ENCODE measurements at regions not wholly inside any gene's neighbourhood (a gene's known extent, or its start where the extent isn't known, plus 50 kb on each side); places are given as distances from the start of the nearest gene placed in this dataset.

DNA sequence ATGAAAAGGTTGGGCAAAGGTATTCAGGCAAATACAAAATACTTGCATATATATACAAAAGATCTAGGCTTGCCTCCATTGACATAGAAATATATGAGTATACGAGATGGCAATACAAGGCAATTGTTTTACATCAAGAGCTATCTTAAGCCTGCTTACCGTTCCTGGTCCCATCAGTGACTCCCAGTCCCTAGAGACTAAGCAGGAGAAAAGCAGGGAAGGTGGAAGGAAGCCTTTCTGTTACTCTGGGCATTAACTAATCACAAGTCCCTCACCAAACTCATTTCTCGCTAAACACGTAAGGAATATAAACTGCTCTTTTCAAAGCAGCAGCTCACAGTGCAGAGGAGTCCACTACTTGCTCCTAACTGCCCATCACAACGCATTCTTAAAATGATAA is 125.2 kb downstream of the ZNF608 start:
- TF ChIP-seq, protein P1, sequence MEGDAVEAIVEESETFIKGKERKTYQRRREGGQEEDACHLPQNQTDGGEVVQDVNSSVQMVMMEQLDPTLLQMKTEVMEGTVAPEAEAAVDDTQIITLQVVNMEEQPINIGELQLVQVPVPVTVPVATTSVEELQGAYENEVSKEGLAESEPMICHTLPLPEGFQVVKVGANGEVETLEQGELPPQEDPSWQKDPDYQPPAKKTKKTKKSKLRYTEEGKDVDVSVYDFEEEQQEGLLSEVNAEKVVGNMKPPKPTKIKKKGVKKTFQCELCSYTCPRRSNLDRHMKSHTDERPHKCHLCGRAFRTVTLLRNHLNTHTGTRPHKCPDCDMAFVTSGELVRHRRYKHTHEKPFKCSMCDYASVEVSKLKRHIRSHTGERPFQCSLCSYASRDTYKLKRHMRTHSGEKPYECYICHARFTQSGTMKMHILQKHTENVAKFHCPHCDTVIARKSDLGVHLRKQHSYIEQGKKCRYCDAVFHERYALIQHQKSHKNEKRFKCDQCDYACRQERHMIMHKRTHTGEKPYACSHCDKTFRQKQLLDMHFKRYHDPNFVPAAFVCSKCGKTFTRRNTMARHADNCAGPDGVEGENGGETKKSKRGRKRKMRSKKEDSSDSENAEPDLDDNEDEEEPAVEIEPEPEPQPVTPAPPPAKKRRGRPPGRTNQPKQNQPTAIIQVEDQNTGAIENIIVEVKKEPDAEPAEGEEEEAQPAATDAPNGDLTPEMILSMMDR (IDR thresholded peaks at IDR 0.05; ENCODE audit: unreplicated experiment): no peak
- intact Hi-C loops (cut with micrococcal nuclease; ENCODE audit: unreplicated experiment): no loop called here
- no peaks in the 10 kb centered on the region for H3K9me3 Mint-ChIP-seq (ENCODE audit: low read depth, unreplicated experiment)
- no peaks in the 10 kb centered on the region for H3K36me3 Mint-ChIP-seq (ENCODE audit: insufficient read depth, unreplicated experiment)
- no TSS peak for BruUV-seq (replicated peaks)
- no peaks in the 10 kb centered on the region for H3K4me1 Mint-ChIP-seq (ENCODE audit: low read depth, unreplicated experiment)
- CTCF ChIA-PET: no interaction called here
- no peak overlapping the region for H3K27ac Mint-ChIP-seq (ENCODE audit: unreplicated experiment)
- H3K27me3 Mint-ChIP-seq (ENCODE audit: unreplicated experiment): no peaks in the 10 kb centered on the region
- DNase-seq: no peak
- no peak overlapping the region for H3K4me3 Mint-ChIP-seq (ENCODE audit: low read depth, unreplicated experiment)

DNA sequence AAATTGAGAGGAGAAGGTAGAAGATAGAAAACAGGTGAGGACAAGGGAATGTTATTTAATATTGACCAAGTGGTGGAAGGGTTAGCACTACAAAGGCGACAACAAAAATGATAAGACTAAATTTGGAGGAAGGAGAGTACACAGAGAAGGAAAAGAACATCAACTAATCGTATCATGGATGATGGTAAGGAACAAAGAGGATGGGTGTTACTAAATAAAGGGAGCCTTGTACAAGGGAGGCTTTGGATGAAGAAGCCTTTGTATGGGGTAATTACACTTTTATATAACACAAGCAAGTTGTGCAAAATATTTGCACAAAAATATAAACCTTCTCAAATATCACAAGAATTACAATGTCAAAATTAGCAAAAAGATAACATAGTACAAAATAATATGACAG is 125.7 kb downstream of the ZNF608 start:
- H3K27me3 Mint-ChIP-seq (ENCODE audit: unreplicated experiment): no peaks in the 10 kb centered on the region
- H3K4me3 Mint-ChIP-seq (ENCODE audit: low read depth, unreplicated experiment): no peak overlapping the region
- DNase-seq: no peak
- no peaks in the 10 kb centered on the region for H3K36me3 Mint-ChIP-seq (ENCODE audit: insufficient read depth, unreplicated experiment)
- TF ChIP-seq, protein P1 (IDR thresholded peaks at IDR 0.05; ENCODE audit: unreplicated experiment): no peak
- CTCF ChIA-PET: no interaction called here
- H3K27ac Mint-ChIP-seq (ENCODE audit: unreplicated experiment): no peak overlapping the region
- no peaks in the 10 kb centered on the region for H3K4me1 Mint-ChIP-seq (ENCODE audit: low read depth, unreplicated experiment)
- BruUV-seq (replicated peaks): no TSS peak
- H3K9me3 Mint-ChIP-seq (ENCODE audit: low read depth, unreplicated experiment): no peaks in the 10 kb centered on the region
- intact Hi-C loops (cut with micrococcal nuclease; ENCODE audit: unreplicated experiment): no loop called here

DNA sequence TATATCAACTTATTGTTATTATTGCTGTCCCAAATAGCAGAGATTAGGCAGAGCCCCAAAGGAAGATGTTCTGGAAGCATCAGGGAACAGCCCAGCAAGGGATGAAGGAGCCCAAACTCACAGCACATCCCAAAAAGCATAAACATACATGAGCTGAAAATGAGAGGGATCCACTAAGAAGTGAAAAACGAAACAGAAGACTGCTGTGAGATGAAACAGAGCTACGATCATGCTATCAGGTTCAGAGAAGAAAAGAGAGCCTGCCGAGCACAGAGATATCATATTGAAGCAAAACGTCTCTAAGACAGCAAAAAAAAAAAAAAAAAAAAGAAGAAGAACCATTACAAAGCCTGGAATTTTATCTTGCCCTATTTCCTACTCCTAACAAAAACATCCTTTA is 127.3 kb downstream of the ZNF608 start:
- intact Hi-C loops (cut with micrococcal nuclease; ENCODE audit: unreplicated experiment): no loop called here
- H3K4me1 Mint-ChIP-seq (ENCODE audit: low read depth, unreplicated experiment): no peaks in the 10 kb centered on the region
- CTCF ChIA-PET: interaction anchor here (0.5 kb wide), 1 partner anchor 62 kb away, joined by 4 read pairs; no protein-coding TSS in a partner anchor
- H3K4me3 Mint-ChIP-seq (ENCODE audit: low read depth, unreplicated experiment): no peak overlapping the region
- no peak overlapping the region for H3K27ac Mint-ChIP-seq (ENCODE audit: unreplicated experiment)
- BruUV-seq (replicated peaks): no TSS peak
- TF ChIP-seq, protein P1 (IDR thresholded peaks at IDR 0.05; ENCODE audit: unreplicated experiment): no peak
- no peak for DNase-seq
- H3K36me3 Mint-ChIP-seq (ENCODE audit: insufficient read depth, unreplicated experiment): no peaks in the 10 kb centered on the region
- H3K9me3 Mint-ChIP-seq (ENCODE audit: low read depth, unreplicated experiment): no peaks in the 10 kb centered on the region
- H3K27me3 Mint-ChIP-seq (ENCODE audit: unreplicated experiment): no peaks in the 10 kb centered on the region

DNA sequence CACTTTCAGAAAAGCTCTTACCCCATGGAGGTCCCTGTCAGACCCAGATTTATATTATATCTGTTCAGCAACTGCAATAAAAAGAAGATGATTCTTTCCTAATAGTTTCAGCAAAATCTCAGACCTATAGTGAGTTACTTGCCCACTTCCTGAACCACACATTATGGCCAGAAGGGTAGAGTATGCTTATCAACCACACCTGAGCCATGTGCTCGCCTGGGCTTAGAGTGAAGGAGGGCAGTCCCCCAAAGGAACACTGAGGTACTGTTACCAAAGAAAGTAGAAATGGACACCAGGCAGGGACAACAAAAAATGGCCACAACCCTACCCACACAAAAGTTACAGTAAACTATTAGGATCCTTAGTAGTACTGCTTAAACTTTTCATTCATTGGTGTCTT is 128.7 kb downstream of the ZNF608 start:
- no peaks in the 10 kb centered on the region for H3K36me3 Mint-ChIP-seq (ENCODE audit: insufficient read depth, unreplicated experiment)
- no peak overlapping the region for H3K27ac Mint-ChIP-seq (ENCODE audit: unreplicated experiment)
- H3K9me3 Mint-ChIP-seq (ENCODE audit: low read depth, unreplicated experiment): no peaks in the 10 kb centered on the region
- H3K4me3 Mint-ChIP-seq (ENCODE audit: low read depth, unreplicated experiment): no peak overlapping the region
- intact Hi-C loops (cut with micrococcal nuclease; ENCODE audit: unreplicated experiment): no loop called here
- no peaks in the 10 kb centered on the region for H3K27me3 Mint-ChIP-seq (ENCODE audit: unreplicated experiment)
- TF ChIP-seq, protein P1 (IDR thresholded peaks at IDR 0.05; ENCODE audit: unreplicated experiment): no peak
- no TSS peak for BruUV-seq (replicated peaks)
- no peak for DNase-seq
- CTCF ChIA-PET: no interaction called here
- H3K4me1 Mint-ChIP-seq (ENCODE audit: low read depth, unreplicated experiment): no peaks in the 10 kb centered on the region
